Calu3 (cell line): ENCODE measurements at regions not wholly inside any gene's neighbourhood (a gene's known extent, or its start where the extent isn't known, plus 50 kb on each side); places are given as distances from the start of the nearest gene placed in this dataset.

Source experiments
- BruUV-seq: library from RNA; stranded (reverse); fragments of 400-500 nt; replicated peaks from 2 replicates; lab custom pipeline; 2021; lab: Mats Ljungman, UMichigan
- CTCF ChIA-PET: fragments of 300-600 bp; sonication (Branson Sonifier 250); formaldehyde crosslinking; loops from one replicate; lab custom pipeline; 2022; ENCODE audit warnings: antibody characterized with exemption; lab: Charles Lee
- DNase-seq: peaks from one replicate; pipeline ENCODE4 v3.0.0; 2022
- H3K27ac Mint-ChIP-seq: one replicate; pipeline ENCODE4 v1.8.0; 2022; ENCODE audit warnings: mixed read lengths; ENCODE audit not compliant: unreplicated experiment
- H3K27me3 Mint-ChIP-seq: one replicate; pipeline ENCODE4 v1.8.0; 2022; ENCODE audit warnings: mixed read lengths; ENCODE audit not compliant: unreplicated experiment
- H3K36me3 Mint-ChIP-seq: one replicate; pipeline ENCODE4 v1.8.0; 2022; ENCODE audit warnings: mild to moderate bottlenecking, moderate library complexity, mixed read lengths; ENCODE audit not compliant: insufficient read depth, unreplicated experiment
- H3K4me1 Mint-ChIP-seq: one replicate; pipeline ENCODE4 v1.8.0; 2022; ENCODE audit warnings: mild to moderate bottlenecking, low read depth, mixed read lengths; ENCODE audit not compliant: unreplicated experiment
- H3K4me3 Mint-ChIP-seq: one replicate; pipeline ENCODE4 v1.8.0; 2022; ENCODE audit warnings: mild to moderate bottlenecking, low read depth, moderate library complexity, mixed read lengths; ENCODE audit not compliant: unreplicated experiment
- H3K9me3 Mint-ChIP-seq: one replicate; pipeline ENCODE4 v1.8.0; 2022; ENCODE audit warnings: low read depth, mixed read lengths; ENCODE audit not compliant: unreplicated experiment
- intact Hi-C: fragments of 100-400 bp; cut with micrococcal nuclease; formaldehyde crosslinking; loops from one replicate; pipeline ENCODE4 v1.10.0; 2022; ENCODE audit not compliant: unreplicated experiment
- TF ChIP-seq, protein P1 (sequence below): fragments of 200-600 bp; IDR thresholded peaks from one replicate; pipeline ENCODE4 v1.8.0; 2022; ENCODE audit warnings: antibody characterized with exemption; ENCODE audit not compliant: unreplicated experiment

- CTCF ChIA-PET: no interaction called here
- Mint-ChIP-seq H3K9me3 (peaks cover 15% of the 10 kb centered on the region), H3K4me3 (no peak overlapping the region), H3K27ac (no peak overlapping the region), H3K4me1 (no peaks in the 10 kb centered on the region), H3K36me3 (no peaks in the 10 kb centered on the region), H3K27me3 (no peaks in the 10 kb centered on the region)
- DNase-seq: no peak
- TF ChIP-seq, protein P1, sequence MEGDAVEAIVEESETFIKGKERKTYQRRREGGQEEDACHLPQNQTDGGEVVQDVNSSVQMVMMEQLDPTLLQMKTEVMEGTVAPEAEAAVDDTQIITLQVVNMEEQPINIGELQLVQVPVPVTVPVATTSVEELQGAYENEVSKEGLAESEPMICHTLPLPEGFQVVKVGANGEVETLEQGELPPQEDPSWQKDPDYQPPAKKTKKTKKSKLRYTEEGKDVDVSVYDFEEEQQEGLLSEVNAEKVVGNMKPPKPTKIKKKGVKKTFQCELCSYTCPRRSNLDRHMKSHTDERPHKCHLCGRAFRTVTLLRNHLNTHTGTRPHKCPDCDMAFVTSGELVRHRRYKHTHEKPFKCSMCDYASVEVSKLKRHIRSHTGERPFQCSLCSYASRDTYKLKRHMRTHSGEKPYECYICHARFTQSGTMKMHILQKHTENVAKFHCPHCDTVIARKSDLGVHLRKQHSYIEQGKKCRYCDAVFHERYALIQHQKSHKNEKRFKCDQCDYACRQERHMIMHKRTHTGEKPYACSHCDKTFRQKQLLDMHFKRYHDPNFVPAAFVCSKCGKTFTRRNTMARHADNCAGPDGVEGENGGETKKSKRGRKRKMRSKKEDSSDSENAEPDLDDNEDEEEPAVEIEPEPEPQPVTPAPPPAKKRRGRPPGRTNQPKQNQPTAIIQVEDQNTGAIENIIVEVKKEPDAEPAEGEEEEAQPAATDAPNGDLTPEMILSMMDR: no peak
- no TSS peak for BruUV-seq
- intact Hi-C loops: no loop called here
Measured at GRCh38 chr5:12910641-12911040, 1006.4 kb upstream of the CTNND2 start.

DNA sequence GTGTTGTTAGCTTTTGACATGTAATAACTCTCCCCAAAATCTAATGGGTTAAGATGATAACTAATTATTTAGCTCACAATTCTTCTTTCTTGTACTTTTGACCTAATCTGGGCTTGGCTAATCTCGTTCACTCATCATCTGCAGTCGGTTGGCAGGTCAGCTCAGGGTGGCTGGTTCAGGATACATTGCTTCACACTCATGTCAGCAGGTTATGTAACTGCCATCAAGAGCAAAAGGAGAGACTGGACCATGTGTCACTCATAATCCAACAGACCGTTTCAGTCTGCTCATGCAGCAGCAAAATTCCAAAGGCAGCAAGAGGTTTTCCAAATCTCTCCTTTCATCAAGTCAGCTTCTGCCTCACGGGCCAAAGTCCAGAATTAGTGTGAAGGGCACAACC, 998.4 kb upstream of the CTNND2 start:
- no peak for DNase-seq
- CTCF ChIA-PET: no interaction called here
- no peak overlapping the region for H3K4me3 Mint-ChIP-seq
- intact Hi-C loops: no loop called here
- no peaks in the 10 kb centered on the region for H3K27me3 Mint-ChIP-seq
- no TSS peak for BruUV-seq
- H3K36me3 Mint-ChIP-seq: no peaks in the 10 kb centered on the region
- TF ChIP-seq, protein P1: no peak
- H3K9me3 Mint-ChIP-seq: peaks cover 20% of the 10 kb centered on the region
- H3K27ac Mint-ChIP-seq: no peak overlapping the region
- no peaks in the 10 kb centered on the region for H3K4me1 Mint-ChIP-seq

DNA sequence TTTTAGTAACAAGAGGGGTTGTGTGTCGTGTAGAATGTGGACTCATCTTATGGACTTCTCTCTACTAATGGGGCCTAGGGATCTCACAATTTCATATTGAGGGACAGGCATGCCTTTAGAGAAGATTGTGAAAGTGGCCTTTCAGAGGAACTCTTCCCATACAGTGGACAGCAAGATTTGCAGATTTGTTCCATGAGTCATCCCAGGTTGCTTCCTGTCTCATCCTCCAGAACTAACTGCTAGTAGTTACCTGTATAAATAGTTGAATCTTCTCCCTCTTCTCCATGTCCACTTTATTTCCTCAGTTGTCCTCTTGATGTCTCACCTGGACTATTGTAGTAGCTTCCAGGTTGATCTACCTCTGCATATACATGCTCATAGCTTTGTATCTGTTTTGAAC, 997.5 kb upstream of the CTNND2 start:
- H3K9me3 Mint-ChIP-seq: peaks cover 21% of the 10 kb centered on the region
- DNase-seq: no peak
- no peak overlapping the region for H3K27ac Mint-ChIP-seq
- H3K4me1 Mint-ChIP-seq: no peaks in the 10 kb centered on the region
- TF ChIP-seq, protein P1: no peak
- H3K27me3 Mint-ChIP-seq: no peaks in the 10 kb centered on the region
- no TSS peak for BruUV-seq
- H3K36me3 Mint-ChIP-seq: no peaks in the 10 kb centered on the region
- intact Hi-C loops: no loop called here
- CTCF ChIA-PET: interaction anchor here (0.7 kb wide), 1 partner anchor 1621 kb away, joined by 4 read pairs; no protein-coding TSS in a partner anchor
- H3K4me3 Mint-ChIP-seq: no peak overlapping the region

DNA sequence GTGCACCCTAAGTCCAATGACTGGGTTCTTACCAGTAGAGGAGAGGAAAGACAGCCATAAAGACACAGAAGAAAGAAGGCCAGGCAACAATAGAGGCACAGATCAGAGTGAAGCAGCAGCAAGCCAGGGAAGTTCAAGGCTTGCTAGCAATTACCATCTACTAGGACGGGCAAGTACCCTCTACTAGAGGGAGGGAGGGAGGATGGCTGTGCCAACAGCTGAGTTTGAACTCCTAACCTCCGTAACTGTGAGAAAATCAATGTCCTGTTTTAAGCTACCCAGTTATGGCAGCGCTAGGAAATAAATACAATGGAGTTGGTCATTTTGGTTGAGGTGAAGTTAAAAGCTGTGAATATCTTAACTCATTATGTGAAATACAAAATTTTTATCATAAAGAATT, 991.8 kb upstream of the CTNND2 start:
- CTCF ChIA-PET: no interaction called here
- Mint-ChIP-seq H3K9me3 (peaks cover 27% of the 10 kb centered on the region), H3K36me3 (no peaks in the 10 kb centered on the region), H3K4me3 (no peak overlapping the region), H3K27me3 (no peaks in the 10 kb centered on the region), H3K27ac (no peak overlapping the region), H3K4me1 (no peaks in the 10 kb centered on the region)
- no TSS peak for BruUV-seq
- intact Hi-C loops: no loop called here
- DNase-seq: no peak
- TF ChIP-seq, protein P1: no peak
